Panc1 (cell line): ENCODE measurements at regions not wholly inside any gene's neighbourhood (a gene's known extent, or its start where the extent isn't known, plus 50 kb on each side); places are given as distances from the start of the nearest gene placed in this dataset.

Experiments
- ATAC-seq: fragments of 200-7000 bp; cut with Tn5 transposase; 2 replicates; pipeline ENCODE4 v1.9.1; 2020; ENCODE audit warnings: mild to moderate bottlenecking, moderate library complexity
- BruUV-seq: library from RNA; stranded (reverse); fragments of 400-500 nt; replicated peaks from 2 replicates; lab custom pipeline; 2021; lab: Mats Ljungman, UMichigan
- CTCF ChIA-PET: fragments of 300-600 bp; sonication (Branson Sonifier 250); formaldehyde crosslinking; loops from one replicate; lab custom pipeline; 2022; ENCODE audit warnings: antibody characterized with exemption; lab: Charles Lee
- POLR2A ChIA-PET: fragments of 300-600 bp; sonication (Branson Sonifier 250); formaldehyde crosslinking; loops from one replicate; lab custom pipeline; 2022; ENCODE audit warnings: antibody characterized with exemption; lab: Charles Lee
- DNase-seq: peaks from one replicate; pipeline ENCODE4 v3.0.0-alpha.2; 2010; ENCODE audit warnings: low read depth, low spot score
- H3K27ac ChIP-seq: 2 replicates; pipeline ENCODE4 v1.5.1; 2011; ENCODE audit warnings: mild to moderate bottlenecking, low read length, inconsistent platforms
- H3K27me3 ChIP-seq: fragments of 200-500 bp; sonication (Bioruptor generic); 2 replicates; pipeline ENCODE4 v1.6.0; 2014; ENCODE audit warnings: low read length, inconsistent platforms; ENCODE audit not compliant: control insufficient read depth, insufficient read depth
- H3K36me3 ChIP-seq: fragments of 200-500 bp; sonication (Bioruptor generic); 2 replicates; pipeline ENCODE4 v1.5.1; 2014; ENCODE audit warnings: inconsistent platforms, mild to moderate bottlenecking, low read length, moderate library complexity; ENCODE audit not compliant: control insufficient read depth, insufficient read depth
- H3K4me1 ChIP-seq: 2 replicates; pipeline ENCODE4 v1.5.1; 2011; ENCODE audit warnings: inconsistent platforms, mild to moderate bottlenecking, low read length, moderate library complexity; ENCODE audit not compliant: control insufficient read depth, insufficient read depth
- H3K4me3 ChIP-seq, 2 experiments: 2 replicates each; pipeline ENCODE4 v1.5.1; 2011 to 2012; ENCODE audit warnings: low read depth in 2 of 2, low read length in 2 of 2, mild to moderate bottlenecking in 2 of 2, inconsistent platforms in 1 of 2, moderate library complexity in 1 of 2
- H3K9me3 ChIP-seq: fragments of 200-500 bp; sonication (Bioruptor generic); 2 replicates; pipeline ENCODE4 v1.5.1; 2014; ENCODE audit warnings: low read depth, mild to moderate bottlenecking, inconsistent platforms, low read length, moderate library complexity; ENCODE audit not compliant: control insufficient read depth, insufficient read depth
- POLR2AphosphoS5 ChIP-seq: IDR thresholded peaks from 2 replicates; pipeline ENCODE4 v1.6.1; 2012; ENCODE audit warnings: mild to moderate bottlenecking, low read depth, low read length, moderate library complexity
- SIN3A ChIP-seq: IDR thresholded peaks from 2 replicates; pipeline ENCODE4 v1.6.1; 2012; ENCODE audit warnings: low read depth, mild to moderate bottlenecking, low read length, moderate library complexity, borderline replicate concordance; ENCODE audit not compliant: insufficient read depth
- TCF7L2 ChIP-seq: IDR thresholded peaks from 2 replicates; pipeline ENCODE4 v1.6.1; 2011; ENCODE audit warnings: mild to moderate bottlenecking, low read depth, low read length, inconsistent platforms
- in situ Hi-C: cut with HindIII; loops from 2 replicates; pipeline ENCODE4 v1.10.0; 2016; ENCODE audit warnings: low sequenced_read_pairs, low pct_unique_long_range_greater_than_20kb
- intact Hi-C: fragments of 100-400 bp; cut with micrococcal nuclease; formaldehyde crosslinking; loops from one replicate; pipeline ENCODE4 v1.10.0; 2022; ENCODE audit not compliant: unreplicated experiment
- TF ChIP-seq, protein P1 (sequence below), 2 experiments: IDR thresholded peaks; 2 replicates each; pipeline ENCODE4 v1.6.1; 2011 to 2012; ENCODE audit warnings: low read depth in 2 of 2, control low read depth in 1 of 2, low read length in 1 of 2, mild to moderate bottlenecking in 1 of 2, moderate library complexity in 1 of 2; ENCODE audit not compliant: insufficient read depth in 1 of 2
- TF ChIP-seq, protein P2 (sequence below): fragments of 450-650 bp; IDR thresholded peaks from 2 replicates; pipeline ENCODE4 v1.5.1; 2017; ENCODE audit warnings: mild to moderate bottlenecking

DNA sequence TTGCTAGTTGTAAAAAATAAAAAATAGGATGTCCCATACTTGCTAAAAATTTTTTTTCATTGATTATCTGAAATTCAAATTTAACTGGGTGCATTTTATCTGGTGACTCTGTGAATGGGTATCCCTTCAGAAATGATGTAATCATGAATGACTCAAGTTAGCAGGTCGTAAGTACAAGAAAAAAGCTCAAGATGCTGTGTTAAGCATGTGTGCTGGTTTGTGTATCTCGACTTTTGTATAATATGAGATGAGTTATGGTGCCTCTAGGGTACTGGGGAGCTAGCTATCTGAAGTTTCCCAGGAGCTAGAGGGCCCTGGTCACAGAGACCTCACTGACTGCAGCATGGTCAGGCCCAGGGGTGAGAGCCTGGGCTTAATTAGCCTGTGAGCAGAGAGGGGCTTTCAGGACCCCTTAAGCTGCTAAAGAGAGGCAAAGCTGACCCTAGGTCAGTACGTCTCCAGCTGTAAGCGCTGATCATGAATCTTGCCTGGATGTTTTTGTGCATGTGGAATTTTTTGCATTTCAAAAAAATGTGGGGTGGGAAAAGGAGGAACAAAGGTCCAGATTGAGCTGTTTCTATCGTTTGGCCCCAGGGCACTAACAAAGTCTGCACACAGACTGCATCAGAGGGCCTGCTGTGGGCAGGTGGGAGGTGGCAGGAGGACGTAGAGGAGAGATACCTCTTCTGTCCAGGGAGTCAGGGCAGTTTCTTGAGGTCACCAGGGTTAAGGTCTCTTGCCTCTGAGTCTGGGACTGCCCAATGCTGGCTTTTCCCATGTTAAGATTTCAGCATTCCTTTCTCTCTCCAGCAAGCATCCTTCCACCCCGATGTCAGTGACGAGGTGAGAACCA, 233.2 kb upstream of the TPM1 start:
- no peaks in the 10 kb centered on the region for H3K36me3 ChIP-seq
- peaks cover 4% of the 10 kb centered on the region; the same call in 1 of the 2 replicates for H3K4me1 ChIP-seq
- BruUV-seq: no TSS peak
- TF ChIP-seq TCF7L2 (no peak), POLR2AphosphoS5 (no peak), SIN3A (no peak)
- TF ChIP-seq, protein P1, sequence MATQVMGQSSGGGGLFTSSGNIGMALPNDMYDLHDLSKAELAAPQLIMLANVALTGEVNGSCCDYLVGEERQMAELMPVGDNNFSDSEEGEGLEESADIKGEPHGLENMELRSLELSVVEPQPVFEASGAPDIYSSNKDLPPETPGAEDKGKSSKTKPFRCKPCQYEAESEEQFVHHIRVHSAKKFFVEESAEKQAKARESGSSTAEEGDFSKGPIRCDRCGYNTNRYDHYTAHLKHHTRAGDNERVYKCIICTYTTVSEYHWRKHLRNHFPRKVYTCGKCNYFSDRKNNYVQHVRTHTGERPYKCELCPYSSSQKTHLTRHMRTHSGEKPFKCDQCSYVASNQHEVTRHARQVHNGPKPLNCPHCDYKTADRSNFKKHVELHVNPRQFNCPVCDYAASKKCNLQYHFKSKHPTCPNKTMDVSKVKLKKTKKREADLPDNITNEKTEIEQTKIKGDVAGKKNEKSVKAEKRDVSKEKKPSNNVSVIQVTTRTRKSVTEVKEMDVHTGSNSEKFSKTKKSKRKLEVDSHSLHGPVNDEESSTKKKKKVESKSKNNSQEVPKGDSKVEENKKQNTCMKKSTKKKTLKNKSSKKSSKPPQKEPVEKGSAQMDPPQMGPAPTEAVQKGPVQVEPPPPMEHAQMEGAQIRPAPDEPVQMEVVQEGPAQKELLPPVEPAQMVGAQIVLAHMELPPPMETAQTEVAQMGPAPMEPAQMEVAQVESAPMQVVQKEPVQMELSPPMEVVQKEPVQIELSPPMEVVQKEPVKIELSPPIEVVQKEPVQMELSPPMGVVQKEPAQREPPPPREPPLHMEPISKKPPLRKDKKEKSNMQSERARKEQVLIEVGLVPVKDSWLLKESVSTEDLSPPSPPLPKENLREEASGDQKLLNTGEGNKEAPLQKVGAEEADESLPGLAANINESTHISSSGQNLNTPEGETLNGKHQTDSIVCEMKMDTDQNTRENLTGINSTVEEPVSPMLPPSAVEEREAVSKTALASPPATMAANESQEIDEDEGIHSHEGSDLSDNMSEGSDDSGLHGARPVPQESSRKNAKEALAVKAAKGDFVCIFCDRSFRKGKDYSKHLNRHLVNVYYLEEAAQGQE (IDR thresholded peaks at IDR 0.05; ENCODE audit: insufficient read depth in 1 of 2, low read depth in 2 of 2, low read length in 1 of 2): no peak
- TF ChIP-seq, protein P2, sequence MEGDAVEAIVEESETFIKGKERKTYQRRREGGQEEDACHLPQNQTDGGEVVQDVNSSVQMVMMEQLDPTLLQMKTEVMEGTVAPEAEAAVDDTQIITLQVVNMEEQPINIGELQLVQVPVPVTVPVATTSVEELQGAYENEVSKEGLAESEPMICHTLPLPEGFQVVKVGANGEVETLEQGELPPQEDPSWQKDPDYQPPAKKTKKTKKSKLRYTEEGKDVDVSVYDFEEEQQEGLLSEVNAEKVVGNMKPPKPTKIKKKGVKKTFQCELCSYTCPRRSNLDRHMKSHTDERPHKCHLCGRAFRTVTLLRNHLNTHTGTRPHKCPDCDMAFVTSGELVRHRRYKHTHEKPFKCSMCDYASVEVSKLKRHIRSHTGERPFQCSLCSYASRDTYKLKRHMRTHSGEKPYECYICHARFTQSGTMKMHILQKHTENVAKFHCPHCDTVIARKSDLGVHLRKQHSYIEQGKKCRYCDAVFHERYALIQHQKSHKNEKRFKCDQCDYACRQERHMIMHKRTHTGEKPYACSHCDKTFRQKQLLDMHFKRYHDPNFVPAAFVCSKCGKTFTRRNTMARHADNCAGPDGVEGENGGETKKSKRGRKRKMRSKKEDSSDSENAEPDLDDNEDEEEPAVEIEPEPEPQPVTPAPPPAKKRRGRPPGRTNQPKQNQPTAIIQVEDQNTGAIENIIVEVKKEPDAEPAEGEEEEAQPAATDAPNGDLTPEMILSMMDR: no peak
- in situ Hi-C loops: no loop called here
- CTCF ChIA-PET: interaction anchor here (0.6 kb wide), 1 partner anchor 67 kb away, joined by 3 read pairs; no protein-coding TSS in a partner anchor
- ATAC-seq: no peak
- H3K27me3 ChIP-seq: no peaks in the 10 kb centered on the region
- no peaks in the 10 kb centered on the region for H3K9me3 ChIP-seq
- intact Hi-C loops: no loop called here
- POLR2A ChIA-PET: interaction anchor here (0.7 kb wide), 1 partner anchor 62 kb away, joined by 3 read pairs; no protein-coding TSS in a partner anchor
- no peak for DNase-seq
- H3K4me3 ChIP-seq: no peak overlapping the region
- H3K27ac ChIP-seq: no peak overlapping the region

DNA sequence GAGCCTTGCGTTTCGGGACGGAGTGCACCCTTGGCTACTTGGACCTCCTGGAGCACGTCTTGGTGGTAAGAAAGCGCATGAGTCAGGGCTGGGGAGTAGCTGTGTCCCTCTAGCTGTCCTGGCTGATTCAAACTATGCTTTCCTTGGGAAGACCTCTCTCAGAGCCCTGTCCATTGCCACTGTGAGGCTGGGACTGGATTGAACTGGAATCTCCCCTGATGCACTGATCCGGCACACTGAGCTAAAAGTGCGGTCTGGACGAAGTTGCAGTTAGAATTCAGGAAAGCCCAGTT, 232.6 kb upstream of the TPM1 start:
- Histone ChIP-seq H3K27me3 (no peaks in the 10 kb centered on the region), H3K4me3 (no peak overlapping the region), H3K27ac (no peak overlapping the region), H3K36me3 (no peaks in the 10 kb centered on the region), H3K9me3 (no peaks in the 10 kb centered on the region), H3K4me1 (peaks cover 4% of the 10 kb centered on the region; the same call in 1 of the 2 replicates)
- intact Hi-C loops: no loop called here
- BruUV-seq: no TSS peak
- POLR2A ChIA-PET: no interaction called here
- in situ Hi-C loops: no loop called here
- CTCF ChIA-PET: interaction anchor here (0.6 kb wide), 1 partner anchor 68 kb away, joined by 3 read pairs; no protein-coding TSS in a partner anchor
- no peak for ATAC-seq
- TF ChIP-seq SIN3A (no peak), TCF7L2 (no peak), POLR2AphosphoS5 (no peak)
- TF ChIP-seq, protein P2: no peak
- TF ChIP-seq, protein P1 (IDR thresholded peaks at IDR 0.05; ENCODE audit: insufficient read depth in 1 of 2, low read depth in 2 of 2, low read length in 1 of 2): no peak
- DNase-seq: no peak
